ENCODE measurements at regions not wholly inside any gene's neighbourhood (a gene's known extent, or its start where the extent isn't known, plus 50 kb on each side); places are given as distances from the start of the nearest gene placed in this dataset.

- no peaks in the 10 kb centered on the region for H3K9me3 ChIP-seq
- H3K4me3 ChIP-seq: no peak overlapping the region
- intact Hi-C loops (cut with DNase I): loop anchor here in 1 of 10 donors (5.0 kb wide), 1 partner anchor 35 kb away; no protein-coding TSS in a partner anchor
- DNase-seq: no peak
- H3K27ac ChIP-seq: no peak overlapping the region
- H3K4me1 ChIP-seq: peaks cover 0 to 36% (median 10%) of the 10 kb centered on the region in 12 donors
- no peak for TF ChIP-seq POLR2A (IDR thresholded peaks at IDR 0.05)
- no peak for TF ChIP-seq CTCF (IDR thresholded peaks at IDR 0.05)
- no peak for ATAC-seq
- H3K36me3 ChIP-seq: no peaks in the 10 kb centered on the region
- 92 to 97% (median 93%) methylated on average over 1 of the region's 1 CpG for WGBS, 4 donors
- H3K27me3 ChIP-seq: no peaks in the 10 kb centered on the region
These were observed 354.8 kb upstream of the TBL1XR1 start for GRCh38 chr3:177552051-177552450.

- TF ChIP-seq POLR2A (IDR thresholded peaks at IDR 0.05) (no peak), CTCF (IDR thresholded peaks at IDR 0.05) (no peak)
- H3K4me1 ChIP-seq: peaks cover 0 to 32% (median 3%) of the 10 kb centered on the region in 12 donors
- H3K36me3 ChIP-seq: no peaks in the 10 kb centered on the region
- H3K4me3 ChIP-seq: no peak overlapping the region
- no peaks in the 10 kb centered on the region for H3K9me3 ChIP-seq
- H3K27ac ChIP-seq: no peak overlapping the region
- ATAC-seq (no peak), DNase-seq (no peak)
- intact Hi-C loops (cut with DNase I): loop anchor here in 1 of 10 donors (5.0 kb wide), 1 partner anchor 34 kb away; no protein-coding TSS in a partner anchor
- no peaks in the 10 kb centered on the region for H3K27me3 ChIP-seq
- 78 to 91% (median 87%) methylated on average over 2 of the region's 2 CpGs for WGBS, 4 donors
These were observed 355.7 kb upstream of the TBL1XR1 start for GRCh38 chr3:177553012-177553411.

GRCh38 chr3:177553579-177553978, 356.3 kb upstream of the TBL1XR1 start:
- H3K27ac ChIP-seq: no peak overlapping the region
- intact Hi-C loops (cut with DNase I): loop anchor here in 1 of 10 donors (5.0 kb wide), 1 partner anchor 34 kb away; no protein-coding TSS in a partner anchor
- peaks cover 0 to 28% (median 2%) of the 10 kb centered on the region in 12 donors for H3K4me1 ChIP-seq
- H3K36me3 ChIP-seq: no peaks in the 10 kb centered on the region
- H3K27me3 ChIP-seq: no peaks in the 10 kb centered on the region
- WGBS, 4 donors: 57 to 84% (median 73%) methylated on average over 2 of the region's 2 CpGs
- no peak for DNase-seq
- TF ChIP-seq POLR2A (IDR thresholded peaks at IDR 0.05): no peak
- no peak for TF ChIP-seq CTCF (IDR thresholded peaks at IDR 0.05)
- H3K9me3 ChIP-seq: no peaks in the 10 kb centered on the region
- no peak overlapping the region for H3K4me3 ChIP-seq
- no peak for ATAC-seq

- Histone ChIP-seq H3K27me3 (no peaks in the 10 kb centered on the region), H3K36me3 (no peaks in the 10 kb centered on the region), H3K4me1 (peaks cover 0 to 28% (median 2%) of the 10 kb centered on the region in 12 donors), H3K4me3 (no peak overlapping the region), H3K27ac (peak overlapping the region in 2 of 12 donors; percentile 11 to 30), H3K9me3 (no peaks in the 10 kb centered on the region)
- intact Hi-C loops (cut with DNase I): loop anchor here in 1 of 10 donors (5.0 kb wide), 1 partner anchor 32 kb away; no protein-coding TSS in a partner anchor
- peak in 2 of 5 donors; percentile 44 to 49 for DNase-seq
- peak in 2 of 4 donors; percentile 75 to 80 for ATAC-seq
- TF ChIP-seq POLR2A (IDR thresholded peaks at IDR 0.05) (no peak), CTCF (IDR thresholded peaks at IDR 0.05) (no peak)
- WGBS, 4 donors: 71 to 89% (median 80%) methylated on average over 2 of the region's 2 CpGs
These were observed 357.8 kb upstream of the TBL1XR1 start for GRCh38 chr3:177554895-177555759.

All from heart left ventricle (tissue), 16 donors.